DMS153 treated with DMSO at 0.1 percent for 48 hours (cell line): ENCODE measurements at regions not wholly inside any gene's neighbourhood (a gene's known extent, or its start where the extent isn't known, plus 50 kb on each side); places are given as distances from the start of the nearest gene placed in this dataset.

Experiments
- DNase-seq: peaks from one replicate; lab custom pipeline; 2025; ENCODE audit not compliant: unreplicated experiment; lab: John Stamatoyannopoulos, UW

- DNase-seq = no peak
Measured at GRCh38 chr13:108360139-108360538, 90.6 kb downstream of the TNFSF13B start.

GRCh38 chr13:108361769-108362168, 92.3 kb downstream of the TNFSF13B start:
- no peak for DNase-seq

- no peak for DNase-seq
Measured at GRCh38 chr13:108363666-108364065, 94.1 kb downstream of the TNFSF13B start.

- no peak for DNase-seq
Measured at GRCh38 chr13:108365255-108365654, 95.7 kb downstream of the TNFSF13B start.

- no peak for DNase-seq
Measured at GRCh38 chr13:108368250-108368905, 98.9 kb downstream of the TNFSF13B start.

DNA sequence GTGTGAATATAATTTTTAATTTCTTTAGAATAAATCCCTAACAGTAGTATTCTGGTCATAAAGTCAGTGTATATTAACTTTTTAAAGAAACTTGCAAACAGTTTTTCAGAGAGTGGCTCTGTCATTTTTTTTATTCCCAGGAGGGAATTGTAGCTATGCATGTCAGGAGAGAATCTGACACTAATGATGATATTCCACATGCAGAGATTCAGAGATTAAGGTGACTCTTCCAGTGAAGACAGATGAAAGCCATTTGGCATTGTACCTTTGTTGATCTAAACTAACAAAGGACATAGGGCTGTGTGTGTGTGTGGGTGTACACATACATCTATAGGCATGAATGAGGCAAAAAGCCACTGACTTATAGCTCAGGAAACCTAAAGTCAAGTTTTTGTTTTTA, 99.9 kb downstream of the TNFSF13B start:
- DNase-seq = no peak

GRCh38 chr13:108375034-108375433, 105.5 kb downstream of the TNFSF13B start:
- no peak for DNase-seq

- no peak for DNase-seq
Measured at GRCh38 chr13:108375772-108376171, 106.3 kb downstream of the TNFSF13B start.

DNA sequence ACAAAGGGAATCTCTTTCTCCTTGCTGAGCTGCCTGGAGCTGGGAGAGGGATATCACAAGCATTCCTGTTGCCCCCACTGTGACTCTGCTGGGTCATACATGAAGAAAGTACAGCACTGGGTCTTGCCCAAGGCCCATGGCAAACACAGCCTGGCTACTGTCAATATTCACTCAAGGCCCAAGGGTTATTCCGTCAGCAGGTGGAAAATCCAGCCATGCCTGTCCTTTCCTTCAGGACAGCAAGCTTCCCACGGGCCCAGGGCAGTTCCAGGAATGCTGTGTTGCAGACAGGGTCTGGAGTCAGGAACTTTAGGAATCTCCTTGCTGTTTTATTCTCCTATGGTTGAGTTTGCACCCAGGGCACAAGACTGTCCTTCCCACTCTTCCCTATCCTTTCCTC, 106.8 kb downstream of the TNFSF13B start:
- DNase-seq = no peak

GRCh38 chr13:108377646-108378206, 108.2 kb downstream of the TNFSF13B start:
- no peak for DNase-seq

GRCh38 chr13:108383667-108384066, 114.1 kb downstream of the TNFSF13B start:
- DNase-seq = no peak

DNA sequence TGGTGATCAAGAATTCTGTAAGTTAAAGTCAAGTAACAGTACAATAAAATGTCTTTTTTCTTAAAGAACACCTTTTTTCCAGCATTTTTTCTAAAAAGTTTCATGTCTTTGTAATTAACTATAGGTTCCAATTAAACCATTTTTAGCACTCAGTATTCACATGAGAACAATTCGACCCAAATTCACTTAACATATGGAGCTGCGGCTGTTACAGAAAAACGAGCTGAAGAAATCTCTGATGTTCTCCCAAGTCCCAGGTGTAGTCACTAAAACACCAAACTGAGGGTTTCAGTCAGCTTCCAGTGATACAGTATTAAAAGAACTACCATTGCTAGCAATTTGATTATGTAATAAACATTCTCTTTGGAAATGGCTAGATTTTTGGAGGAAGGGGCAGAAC, 117.6 kb downstream of the TNFSF13B start:
- no peak for DNase-seq

GRCh38 chr13:108402850-108403249, 133.3 kb downstream of the TNFSF13B start:
- DNase-seq = no peak

- DNase-seq = no peak
Measured at GRCh38 chr13:108407495-108407894, 138.0 kb downstream of the TNFSF13B start.

- no peak for DNase-seq
Measured at GRCh38 chr13:108408672-108409071, 139.2 kb downstream of the TNFSF13B start.

GRCh38 chr13:108409730-108410129, 140.2 kb downstream of the TNFSF13B start:
- no peak for DNase-seq

DNA sequence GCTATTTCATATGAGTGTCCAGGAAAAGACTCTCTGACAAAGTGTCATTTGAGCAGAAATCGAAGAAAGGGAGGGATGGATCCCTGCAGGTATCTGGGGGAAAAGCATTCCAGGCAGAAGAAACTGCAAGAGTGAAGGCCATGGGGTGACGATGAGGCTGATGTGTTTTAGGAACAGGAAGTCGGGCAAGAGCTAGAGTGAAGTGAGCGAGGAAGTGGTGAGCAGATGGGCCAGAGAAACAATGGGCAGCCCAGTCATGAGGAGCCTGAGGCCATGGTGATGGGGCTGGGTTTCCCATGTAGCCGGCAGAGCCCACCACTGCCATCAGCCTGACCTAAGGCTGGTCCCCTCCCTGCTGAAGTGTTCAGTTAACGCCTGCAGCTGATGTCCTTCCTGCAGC, 150.2 kb downstream of the TNFSF13B start:
- DNase-seq = no peak

GRCh38 chr13:108425056-108425455, 155.5 kb downstream of the TNFSF13B start:
- no peak for DNase-seq

DNA sequence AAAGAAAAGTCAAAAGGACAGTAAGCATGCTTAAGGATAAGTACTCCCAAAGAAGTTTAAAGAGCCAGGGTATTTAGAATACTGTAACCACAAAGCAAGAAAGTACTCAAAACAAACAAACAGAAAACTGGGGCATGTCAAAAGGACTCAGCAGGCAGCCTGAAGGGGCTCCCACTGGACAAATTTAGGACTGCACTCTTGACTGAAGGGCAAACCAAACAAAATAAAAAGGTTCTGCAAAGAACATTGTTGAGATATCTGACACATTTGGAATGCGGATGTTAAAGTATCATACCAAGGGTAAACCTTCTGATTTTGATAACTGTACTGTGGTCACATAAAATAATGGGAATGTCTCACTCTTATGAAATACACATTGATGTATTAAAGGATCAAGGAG, 157.4 kb downstream of the TNFSF13B start:
- no peak for DNase-seq

GRCh38 chr13:108427355-108427754, 157.8 kb downstream of the TNFSF13B start:
- no peak for DNase-seq

GRCh38 chr13:108428691-108429090, 159.2 kb downstream of the TNFSF13B start:
- no peak for DNase-seq

DNA sequence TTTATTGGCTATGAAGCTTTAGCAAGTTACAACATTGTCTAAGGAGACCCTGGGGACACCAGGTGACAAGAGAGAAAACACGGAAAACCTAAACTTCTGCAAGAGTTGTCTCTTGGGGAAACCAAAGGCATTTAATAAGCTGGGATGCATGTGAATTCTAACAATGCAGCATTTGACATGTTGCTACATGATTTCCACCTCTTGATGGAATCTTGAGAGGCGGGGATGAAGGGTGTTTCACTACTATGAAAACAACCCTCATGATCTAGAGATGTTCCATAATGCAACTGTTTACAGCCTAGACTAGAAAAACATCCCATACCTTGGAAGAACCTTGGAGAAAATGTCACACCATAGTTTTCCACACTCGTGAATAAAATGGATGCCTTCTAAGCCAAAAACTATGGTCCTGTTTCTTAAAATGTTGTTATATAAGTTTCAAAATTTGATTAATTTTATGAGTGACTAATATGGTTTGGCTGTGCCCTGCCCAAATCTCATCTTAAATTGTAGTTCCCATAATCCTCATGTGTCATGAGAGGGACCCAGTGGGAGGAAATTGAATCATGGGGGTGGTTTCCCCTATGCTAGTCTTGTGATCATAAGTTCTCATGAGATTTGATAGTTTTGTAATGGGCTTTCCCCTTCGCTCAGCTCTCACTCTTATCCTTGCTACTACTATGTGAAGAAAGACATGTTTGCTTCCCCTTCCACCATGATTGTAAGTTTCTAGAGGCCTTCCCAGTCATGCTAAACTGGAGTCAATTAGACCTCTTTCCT, 164.6 kb downstream of the TNFSF13B start:
- DNase-seq = no peak
